Calu3 (cell line): ENCODE measurements at regions not wholly inside any gene's neighbourhood (a gene's known extent, or its start where the extent isn't known, plus 50 kb on each side); places are given as distances from the start of the nearest gene placed in this dataset.
"Not testable (repeated sequence)": the region's sequence is repeated elsewhere in the genome, so short reads cannot be mapped to it uniquely, and the experiment has no call there.

Source experiments
- BruUV-seq: library from RNA; stranded (reverse); fragments of 400-500 nt; replicated peaks from 2 replicates; lab custom pipeline; 2021; lab: Mats Ljungman, UMichigan
- CTCF ChIA-PET: fragments of 300-600 bp; sonication (Branson Sonifier 250); formaldehyde crosslinking; loops from one replicate; lab custom pipeline; 2022; ENCODE audit warnings: antibody characterized with exemption; lab: Charles Lee
- DNase-seq: peaks from one replicate; pipeline ENCODE4 v3.0.0; 2022
- H3K27ac Mint-ChIP-seq: one replicate; pipeline ENCODE4 v1.8.0; 2022; ENCODE audit warnings: mixed read lengths; ENCODE audit not compliant: unreplicated experiment
- H3K27me3 Mint-ChIP-seq: one replicate; pipeline ENCODE4 v1.8.0; 2022; ENCODE audit warnings: mixed read lengths; ENCODE audit not compliant: unreplicated experiment
- H3K36me3 Mint-ChIP-seq: one replicate; pipeline ENCODE4 v1.8.0; 2022; ENCODE audit warnings: mild to moderate bottlenecking, moderate library complexity, mixed read lengths; ENCODE audit not compliant: insufficient read depth, unreplicated experiment
- H3K4me1 Mint-ChIP-seq: one replicate; pipeline ENCODE4 v1.8.0; 2022; ENCODE audit warnings: mild to moderate bottlenecking, low read depth, mixed read lengths; ENCODE audit not compliant: unreplicated experiment
- H3K4me3 Mint-ChIP-seq: one replicate; pipeline ENCODE4 v1.8.0; 2022; ENCODE audit warnings: mild to moderate bottlenecking, low read depth, moderate library complexity, mixed read lengths; ENCODE audit not compliant: unreplicated experiment
- H3K9me3 Mint-ChIP-seq: one replicate; pipeline ENCODE4 v1.8.0; 2022; ENCODE audit warnings: low read depth, mixed read lengths; ENCODE audit not compliant: unreplicated experiment
- CTCF ChIP-seq: fragments of 200-600 bp; IDR thresholded peaks from one replicate; pipeline ENCODE4 v1.8.0; 2022; ENCODE audit warnings: antibody characterized with exemption; ENCODE audit not compliant: unreplicated experiment
- intact Hi-C: fragments of 100-400 bp; cut with micrococcal nuclease; formaldehyde crosslinking; loops from one replicate; pipeline ENCODE4 v1.10.0; 2022; ENCODE audit not compliant: unreplicated experiment

GRCh38 chr5:102068870-102069269, 227.2 kb downstream of the SLCO4C1 start:
- H3K27ac Mint-ChIP-seq: no peak overlapping the region
- BruUV-seq: no TSS peak
- no peak for TF ChIP-seq CTCF
- CTCF ChIA-PET: interaction anchor here (0.7 to 1.2 kb wide), 2 partner anchors 20 to 1469 kb away, joined by 6 to 7 read pairs; no protein-coding TSS in a partner anchor
- DNase-seq: no peak
- peaks cover 7% of the 10 kb centered on the region for H3K4me1 Mint-ChIP-seq
- H3K4me3 Mint-ChIP-seq: no peak overlapping the region
- no peaks in the 10 kb centered on the region for H3K36me3 Mint-ChIP-seq
- no peaks in the 10 kb centered on the region for H3K9me3 Mint-ChIP-seq
- no peaks in the 10 kb centered on the region for H3K27me3 Mint-ChIP-seq
- intact Hi-C loops: no loop called here

- CTCF ChIA-PET: interaction anchor here (1.0 kb wide), 1 partner anchor 20 kb away, joined by 7 read pairs; no protein-coding TSS in a partner anchor
- TF ChIP-seq CTCF: no peak
- no peaks in the 10 kb centered on the region for H3K36me3 Mint-ChIP-seq
- H3K9me3 Mint-ChIP-seq: peaks cover 2% of the 10 kb centered on the region
- no peaks in the 10 kb centered on the region for H3K27me3 Mint-ChIP-seq
- BruUV-seq: no TSS peak
- H3K4me1 Mint-ChIP-seq: peaks cover 9% of the 10 kb centered on the region
- intact Hi-C loops: loop anchor here (5.0 kb wide), 1 partner anchor 52 kb away; no protein-coding TSS in a partner anchor
- DNase-seq: no peak
- H3K27ac Mint-ChIP-seq: no peak overlapping the region
- no peak overlapping the region for H3K4me3 Mint-ChIP-seq
Measured at GRCh38 chr5:102049517-102049916, 246.6 kb downstream of the SLCO4C1 start.

- peak overlapping the region; percentile 34 for H3K27ac Mint-ChIP-seq
- BruUV-seq: no TSS peak
Measured at GRCh38 chr5:102048940-102049339, 247.1 kb downstream of the SLCO4C1 start.

DNA sequence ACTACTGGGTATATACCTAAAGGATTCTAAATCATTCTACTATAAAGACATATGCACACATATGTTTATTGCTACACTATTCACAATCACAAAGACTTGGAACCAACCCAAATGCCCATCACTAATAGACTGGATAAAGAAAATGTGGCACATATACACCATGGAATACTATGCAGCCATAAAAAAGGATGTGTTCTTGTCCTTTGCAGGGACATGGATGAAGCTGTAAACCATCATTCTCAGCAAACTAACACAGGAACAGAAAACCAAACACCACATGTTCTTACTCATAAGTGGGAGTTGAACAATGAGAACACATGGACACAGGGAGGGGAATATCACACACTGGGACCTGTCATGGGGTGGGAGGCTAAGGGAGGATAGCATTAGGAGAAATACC, 249.0 kb downstream of the SLCO4C1 start:
- intact Hi-C loops: loop anchor here (5.0 kb wide), 1 partner anchor 50 kb away; no protein-coding TSS in a partner anchor
- H3K4me3 Mint-ChIP-seq, BruUV-seq, DNase-seq, H3K27me3 Mint-ChIP-seq, CTCF ChIA-PET, H3K36me3 Mint-ChIP-seq, H3K4me1 Mint-ChIP-seq, H3K9me3 Mint-ChIP-seq, H3K27ac Mint-ChIP-seq: not testable (repeated sequence)

More at GRCh38 chr5:102048940-102049339, 247.1 kb downstream of the SLCO4C1 start:
- H3K36me3 Mint-ChIP-seq: no peaks in the 10 kb centered on the region
- intact Hi-C loops: loop anchor here (5.0 kb wide), 1 partner anchor 52 kb away; no protein-coding TSS in a partner anchor
- CTCF ChIA-PET: interaction anchor here (1.0 kb wide), 1 partner anchor 20 kb away, joined by 7 read pairs; no protein-coding TSS in a partner anchor
- peaks cover 2% of the 10 kb centered on the region for H3K9me3 Mint-ChIP-seq
- no peaks in the 10 kb centered on the region for H3K27me3 Mint-ChIP-seq
- no peak overlapping the region for H3K4me3 Mint-ChIP-seq
- peaks cover 9% of the 10 kb centered on the region for H3K4me1 Mint-ChIP-seq
- TF ChIP-seq CTCF: no peak
- DNase-seq: no peak

- TF ChIP-seq CTCF: no peak
- no peaks in the 10 kb centered on the region for H3K36me3 Mint-ChIP-seq
- CTCF ChIA-PET: no interaction called here
- H3K4me1 Mint-ChIP-seq: no peaks in the 10 kb centered on the region
- peaks cover 2% of the 10 kb centered on the region for H3K9me3 Mint-ChIP-seq
- no peaks in the 10 kb centered on the region for H3K27me3 Mint-ChIP-seq
- BruUV-seq: no TSS peak
- H3K4me3 Mint-ChIP-seq: no peak overlapping the region
- H3K27ac Mint-ChIP-seq: no peak overlapping the region
- intact Hi-C loops: no loop called here
- DNase-seq: no peak
Measured at GRCh38 chr5:102040326-102040725, 255.8 kb downstream of the SLCO4C1 start.
